GM19452 (cell line): ENCODE measurements at regions not wholly inside any gene's neighbourhood (a gene's known extent, or its start where the extent isn't known, plus 50 kb on each side); places are given as distances from the start of the nearest gene placed in this dataset.

Experiments used
- ATAC-seq: cut with Tn5 transposase; IDR thresholded peaks from one replicate; pipeline ENCODE4 v1.9.1; 2021; ENCODE audit not compliant: unreplicated experiment

- no peak for ATAC-seq
Measured at GRCh38 chr1:101153692-101154091, 83.1 kb upstream of the S1PR1 start.

- no peak for ATAC-seq
Measured at GRCh38 chr1:101152633-101153032, 84.2 kb upstream of the S1PR1 start.

GRCh38 chr1:101151286-101151685 lies 85.5 kb upstream of the S1PR1 start:
- no peak for ATAC-seq

- no peak for ATAC-seq
Measured at GRCh38 chr1:101150670-101151069, 86.1 kb upstream of the S1PR1 start.

- no peak for ATAC-seq
Measured at GRCh38 chr1:101150266-101150665, 86.6 kb upstream of the S1PR1 start.

- no peak for ATAC-seq
Measured at GRCh38 chr1:101148980-101149379, 87.8 kb upstream of the S1PR1 start.

GRCh38 chr1:101147381-101147780 lies 89.4 kb upstream of the S1PR1 start:
- no peak for ATAC-seq

- no peak for ATAC-seq
Measured at GRCh38 chr1:101145449-101145820, 91.4 kb upstream of the S1PR1 start.

GRCh38 chr1:101144671-101145448 lies 92.0 kb upstream of the S1PR1 start:
- ATAC-seq: no peak

- no peak for ATAC-seq
Measured at GRCh38 chr1:101142244-101142643, 94.6 kb upstream of the S1PR1 start.

GRCh38 chr1:101141376-101141775 lies 95.4 kb upstream of the S1PR1 start:
- no peak for ATAC-seq

- no peak for ATAC-seq
Measured at GRCh38 chr1:101139821-101140718, 96.7 kb upstream of the S1PR1 start.

GRCh38 chr1:101139130-101139529 lies 97.7 kb upstream of the S1PR1 start:
- ATAC-seq: no peak

- ATAC-seq: peak; percentile 47
Measured at GRCh38 chr1:101137144-101138126, 99.4 kb upstream of the S1PR1 start.

- ATAC-seq: peak; percentile 57
Measured at GRCh38 chr1:101136739-101137138, 100.1 kb upstream of the S1PR1 start.

GRCh38 chr1:101136271-101136670 lies 100.5 kb upstream of the S1PR1 start:
- no peak for ATAC-seq

GRCh38 chr1:101135526-101135925 lies 101.3 kb upstream of the S1PR1 start:
- no peak for ATAC-seq

GRCh38 chr1:101131239-101131843 lies 105.5 kb upstream of the S1PR1 start:
- no peak for ATAC-seq

GRCh38 chr1:101130673-101131072 lies 105.1 kb upstream of the DPH5 start:
- ATAC-seq: no peak

- ATAC-seq: no peak
Measured at GRCh38 chr1:101128846-101129245, 103.3 kb upstream of the DPH5 start.
